ENCODE measurements at regions not wholly inside any gene's neighbourhood (a gene's known extent, or its start where the extent isn't known, plus 50 kb on each side); places are given as distances from the start of the nearest gene placed in this dataset.

DNA sequence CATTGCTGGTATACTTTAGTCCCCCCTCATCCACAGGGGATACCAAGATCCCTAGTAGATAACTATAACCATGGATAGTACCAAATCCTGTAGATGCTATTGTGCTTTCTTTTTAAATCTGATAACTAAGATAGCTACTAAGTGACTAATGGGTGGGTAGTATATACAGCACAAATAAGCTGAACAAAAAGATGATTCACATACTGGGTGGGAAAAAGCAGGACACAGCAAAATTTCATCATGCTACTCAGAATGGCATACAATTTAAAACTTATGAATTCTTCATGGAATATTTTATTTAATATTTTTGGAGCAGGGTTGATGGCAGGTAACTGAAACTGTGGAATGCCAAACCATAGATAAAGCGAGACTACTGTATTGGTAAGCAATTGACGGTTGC lies 161.6 kb downstream of the IL15 start:
- no peaks in the 10 kb centered on the region for H3K9me3 Mint-ChIP-seq
- H3K27ac Mint-ChIP-seq: no peak overlapping the region
- no peak overlapping the region for H2BK120ac ChIP-seq (ENCODE audit: low read depth, low read length, poor library complexity, severe bottlenecking)
- H3K36me3 Mint-ChIP-seq (ENCODE audit: insufficient read depth in 1 of 3, low read depth in 3 of 3): no peaks in the 10 kb centered on the region
- no peaks in the 10 kb centered on the region for H3K79me2 ChIP-seq (ENCODE audit: insufficient read depth, low read length)
- no peak overlapping the region for H2BK5ac ChIP-seq (ENCODE audit: insufficient read length, low read length)
- H4K8ac ChIP-seq (replicated peaks; ENCODE audit: insufficient read length, low read depth, low read length): no peak overlapping the region
- no peaks in the 10 kb centered on the region for H3K4me1 Mint-ChIP-seq
- no peak overlapping the region for H2BK20ac ChIP-seq (ENCODE audit: low read depth, low read length, poor library complexity, severe bottlenecking)
- no peak overlapping the region for H3K4me2 ChIP-seq (ENCODE audit: insufficient read depth, insufficient read length, low read length)
- H2BK12ac ChIP-seq (ENCODE audit: insufficient read length, low read depth, low read length): no peak overlapping the region
- H3K9ac ChIP-seq (ENCODE audit: extremely low read depth, insufficient read length, low read length): no peak overlapping the region
- H4K91ac ChIP-seq (ENCODE audit: insufficient read length, low read depth, low read length): no peak overlapping the region
- no peak overlapping the region for H3K27ac ChIP-seq (ENCODE audit: insufficient read length, low read depth, low read length)
- no peak overlapping the region for H2BK15ac ChIP-seq (ENCODE audit: low read depth, low read length)
- WGBS (ENCODE audit: extremely low coverage, insufficient read length, low lambda C conversion rate): no CpG with 5 or more reads among the region's 2 CpGs
- no peaks in the 10 kb centered on the region for H3K9me3 ChIP-seq (ENCODE audit: control insufficient read depth, low read depth, low read length)
- no peak overlapping the region for H3K56ac ChIP-seq (ENCODE audit: insufficient read length, low read depth, low read length)
- no peak overlapping the region for H4K5ac ChIP-seq (ENCODE audit: insufficient read length, low read depth, low read length)
- H3K27me3 ChIP-seq (ENCODE audit: insufficient read depth, low read length): no peaks in the 10 kb centered on the region
- H3K4me3 Mint-ChIP-seq: no peak overlapping the region
- no peak overlapping the region for H2AK5ac ChIP-seq (ENCODE audit: insufficient read length, low read length)
- no peak overlapping the region for H3T11ph ChIP-seq (ENCODE audit: low read length)
- no peak overlapping the region for H3K4ac ChIP-seq (ENCODE audit: low read depth, low read length)
- H3K79me1 ChIP-seq (ENCODE audit: insufficient read depth, low read depth, low read length, poor library complexity, severe bottlenecking): no peaks in the 10 kb centered on the region
- DNase-seq: no peak
- H2AFZ ChIP-seq (ENCODE audit: low read length): no peak overlapping the region
- H3K4me1 ChIP-seq (ENCODE audit: insufficient read depth, low read length): no peaks in the 10 kb centered on the region
- H3K23me2 ChIP-seq (ENCODE audit: insufficient read length, low read depth, low read length, poor library complexity, severe bottlenecking): no peaks in the 10 kb centered on the region
- no peaks in the 10 kb centered on the region for H4K20me1 ChIP-seq (ENCODE audit: control insufficient read depth, insufficient read depth, insufficient read length)
- TF ChIP-seq, protein P1, sequence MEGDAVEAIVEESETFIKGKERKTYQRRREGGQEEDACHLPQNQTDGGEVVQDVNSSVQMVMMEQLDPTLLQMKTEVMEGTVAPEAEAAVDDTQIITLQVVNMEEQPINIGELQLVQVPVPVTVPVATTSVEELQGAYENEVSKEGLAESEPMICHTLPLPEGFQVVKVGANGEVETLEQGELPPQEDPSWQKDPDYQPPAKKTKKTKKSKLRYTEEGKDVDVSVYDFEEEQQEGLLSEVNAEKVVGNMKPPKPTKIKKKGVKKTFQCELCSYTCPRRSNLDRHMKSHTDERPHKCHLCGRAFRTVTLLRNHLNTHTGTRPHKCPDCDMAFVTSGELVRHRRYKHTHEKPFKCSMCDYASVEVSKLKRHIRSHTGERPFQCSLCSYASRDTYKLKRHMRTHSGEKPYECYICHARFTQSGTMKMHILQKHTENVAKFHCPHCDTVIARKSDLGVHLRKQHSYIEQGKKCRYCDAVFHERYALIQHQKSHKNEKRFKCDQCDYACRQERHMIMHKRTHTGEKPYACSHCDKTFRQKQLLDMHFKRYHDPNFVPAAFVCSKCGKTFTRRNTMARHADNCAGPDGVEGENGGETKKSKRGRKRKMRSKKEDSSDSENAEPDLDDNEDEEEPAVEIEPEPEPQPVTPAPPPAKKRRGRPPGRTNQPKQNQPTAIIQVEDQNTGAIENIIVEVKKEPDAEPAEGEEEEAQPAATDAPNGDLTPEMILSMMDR (conservative IDR thresholded peaks at IDR 0.05): no peak
- no peaks in the 10 kb centered on the region; the same call in 1 of the 2 replicates for H3K27me3 Mint-ChIP-seq (ENCODE audit: low read depth)
- no peak overlapping the region for H3K18ac ChIP-seq (ENCODE audit: insufficient read length, low read depth, low read length)
- no peak overlapping the region for H3K14ac ChIP-seq (ENCODE audit: insufficient read depth, low read length)
- no peak overlapping the region for H3K23ac ChIP-seq (ENCODE audit: insufficient read length, low read depth, low read length)

Data from H9 (cell line).